Activated gamma-delta T cell (primary cell): ENCODE measurements at regions not wholly inside any gene's neighbourhood (a gene's known extent, or its start where the extent isn't known, plus 50 kb on each side); places are given as distances from the start of the nearest gene placed in this dataset.

Experiments
- DNase-seq: peaks from one replicate; lab custom pipeline; 2025; lab: John Stamatoyannopoulos, UW

- no peak for DNase-seq
These were observed 326.8 kb upstream of the RTL1 start for GRCh38 chr14:101230161-101230850.

GRCh38 chr14:101230851-101231550, 327.5 kb upstream of the RTL1 start:
- DNase-seq, result no peak

- DNase-seq, result no peak
These were observed 328.3 kb upstream of the RTL1 start for GRCh38 chr14:101231828-101232227.

- no peak for DNase-seq
These were observed 328.8 kb upstream of the DIO3 start for GRCh38 chr14:101232340-101233020.

- no peak for DNase-seq
These were observed 328.3 kb upstream of the DIO3 start for GRCh38 chr14:101233021-101233366.

GRCh38 chr14:101233391-101233790, 327.9 kb upstream of the DIO3 start:
- DNase-seq, result no peak

- DNase-seq, result no peak
These were observed 327.5 kb upstream of the DIO3 start for GRCh38 chr14:101233808-101234207.

- no peak for DNase-seq
These were observed 326.9 kb upstream of the DIO3 start for GRCh38 chr14:101234244-101234937.

GRCh38 chr14:101234999-101235334, 326.3 kb upstream of the DIO3 start:
- DNase-seq, result no peak

- no peak for DNase-seq
These were observed 325.8 kb upstream of the DIO3 start for GRCh38 chr14:101235335-101236103.

- no peak for DNase-seq
These were observed 324.6 kb upstream of the DIO3 start for GRCh38 chr14:101236496-101237251.

GRCh38 chr14:101237252-101237616, 324.1 kb upstream of the DIO3 start:
- DNase-seq, result no peak

GRCh38 chr14:101239065-101239464, 322.2 kb upstream of the DIO3 start:
- DNase-seq, result no peak

- DNase-seq, result no peak
These were observed 320.1 kb upstream of the DIO3 start for GRCh38 chr14:101241147-101241546.

GRCh38 chr14:101241807-101242278, 319.5 kb upstream of the DIO3 start:
- no peak for DNase-seq

GRCh38 chr14:101242442-101243385, 318.6 kb upstream of the DIO3 start:
- DNase-seq, result no peak

GRCh38 chr14:101243587-101244338, 317.5 kb upstream of the DIO3 start:
- DNase-seq, result no peak

GRCh38 chr14:101246894-101247841, 314.1 kb upstream of the DIO3 start:
- DNase-seq, result no peak
